Activated naive CD4-positive, alpha-beta T cell treated with anti-CD3 and anti-CD28 coated beads, Interleukin-2, amount 10 ng/mL, durations not matched to agents 7 days and 5 days (primary cell): ENCODE measurements at regions not wholly inside any gene's neighbourhood (a gene's known extent, or its start where the extent isn't known, plus 50 kb on each side); places are given as distances from the start of the nearest gene placed in this dataset.

Source experiments
- CTCF ChIA-PET: fragments of 350-600 bp; sonication (Branson Sonifier 250); formaldehyde crosslinking; loops from one replicate; lab custom pipeline; 2021; ENCODE audit warnings: antibody characterized with exemption; lab: Charles Lee
- DNase-seq: peaks from one replicate; pipeline ENCODE4 v3.0.0-alpha.2; 2020
- H3K27ac Mint-ChIP-seq: one replicate; pipeline ENCODE4 v1.8.0; 2021; ENCODE audit warnings: mild to moderate bottlenecking, moderate library complexity, mixed read lengths
- H3K27me3 Mint-ChIP-seq: one replicate; pipeline ENCODE4 v1.8.0; 2021; ENCODE audit warnings: mild to moderate bottlenecking, mixed read lengths
- H3K36me3 Mint-ChIP-seq: one replicate; pipeline ENCODE4 v1.8.0; 2021; ENCODE audit warnings: mixed read lengths
- H3K4me1 Mint-ChIP-seq: one replicate; pipeline ENCODE4 v1.8.0; 2021; ENCODE audit warnings: mixed read lengths
- H3K4me3 Mint-ChIP-seq: one replicate; pipeline ENCODE4 v1.8.0; 2021; ENCODE audit warnings: mild to moderate bottlenecking, moderate library complexity, mixed read lengths
- H3K9me3 Mint-ChIP-seq: one replicate; pipeline ENCODE4 v1.8.0; 2021; ENCODE audit warnings: mixed read lengths

DNA sequence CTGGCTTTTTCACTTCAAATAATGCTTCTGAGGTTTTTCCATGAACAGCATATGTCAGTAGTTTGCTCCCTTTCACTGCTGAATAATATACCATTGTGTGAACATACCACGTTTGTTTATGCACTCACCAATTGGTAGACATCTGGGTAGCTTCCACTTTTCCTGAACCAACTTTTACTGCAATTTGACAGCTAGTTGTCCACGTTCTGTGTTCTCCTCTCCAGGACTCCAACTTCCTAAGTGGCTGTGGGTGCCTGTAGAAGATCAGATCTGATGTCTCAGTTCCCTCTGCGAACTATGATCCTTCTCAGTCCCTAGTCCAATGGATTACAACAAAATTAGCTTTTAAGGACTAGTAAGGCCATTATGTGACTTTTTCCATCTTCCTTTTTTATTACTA lies 64.7 kb upstream of the PTCHD1 start:
- H3K4me1 Mint-ChIP-seq: no peaks in the 10 kb centered on the region
- H3K4me3 Mint-ChIP-seq: no peak overlapping the region
- no peaks in the 10 kb centered on the region for H3K9me3 Mint-ChIP-seq
- no peaks in the 10 kb centered on the region for H3K27me3 Mint-ChIP-seq
- H3K36me3 Mint-ChIP-seq: no peaks in the 10 kb centered on the region
- CTCF ChIA-PET: no interaction called here
- H3K27ac Mint-ChIP-seq: no peak overlapping the region
- DNase-seq: no peak

DNA sequence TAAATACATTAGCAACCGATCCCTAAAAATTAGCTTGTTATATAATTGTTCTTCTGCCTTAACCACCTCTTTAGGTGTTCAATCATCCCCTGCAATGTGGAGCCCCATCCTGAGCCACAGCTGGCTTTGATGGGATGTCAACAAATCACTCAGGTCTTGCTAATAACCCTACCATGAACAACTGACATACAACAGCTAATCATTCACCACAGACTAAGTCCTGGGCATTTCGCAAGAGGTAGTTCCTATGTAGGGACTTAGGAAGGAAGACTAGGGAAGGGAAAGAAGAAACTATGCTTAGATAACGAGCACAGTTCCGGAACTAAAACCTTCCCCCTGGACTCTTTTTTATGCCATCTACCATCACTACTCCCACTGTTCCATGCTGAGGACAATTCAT lies 63.6 kb upstream of the PTCHD1 start:
- no peaks in the 10 kb centered on the region for H3K27me3 Mint-ChIP-seq
- CTCF ChIA-PET: no interaction called here
- no peak overlapping the region for H3K4me3 Mint-ChIP-seq
- no peak overlapping the region for H3K27ac Mint-ChIP-seq
- H3K9me3 Mint-ChIP-seq: no peaks in the 10 kb centered on the region
- H3K36me3 Mint-ChIP-seq: no peaks in the 10 kb centered on the region
- H3K4me1 Mint-ChIP-seq: no peaks in the 10 kb centered on the region
- no peak for DNase-seq

DNA sequence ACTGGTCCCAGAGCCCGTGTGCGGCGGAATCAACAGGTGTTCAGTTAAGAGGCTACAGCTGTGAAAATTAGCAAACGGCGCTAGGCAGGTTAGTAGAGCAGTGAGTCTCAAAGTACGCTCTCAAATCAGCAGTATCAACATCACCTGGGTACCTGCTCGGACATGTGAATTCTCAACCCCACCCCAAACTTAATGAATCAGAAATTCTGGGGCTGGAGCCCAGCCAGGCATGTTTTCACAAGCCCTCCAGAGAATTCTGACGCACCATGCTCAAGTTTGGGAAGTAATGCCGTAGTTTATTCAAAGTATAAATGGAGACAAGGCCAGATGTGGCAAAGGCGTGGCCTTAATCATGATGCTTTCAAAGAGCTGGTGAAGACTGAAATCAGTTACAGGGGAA lies 58.2 kb upstream of the PTCHD1 start:
- Mint-ChIP-seq H3K4me3 (no peak overlapping the region), H3K9me3 (no peaks in the 10 kb centered on the region), H3K4me1 (no peaks in the 10 kb centered on the region), H3K27ac (no peak overlapping the region), H3K27me3 (no peaks in the 10 kb centered on the region), H3K36me3 (no peaks in the 10 kb centered on the region)
- CTCF ChIA-PET: no interaction called here
- no peak for DNase-seq
